H9 (cell line): ENCODE measurements at regions not wholly inside any gene's neighbourhood (a gene's known extent, or its start where the extent isn't known, plus 50 kb on each side); places are given as distances from the start of the nearest gene placed in this dataset.

Experiments
- DNase-seq: peaks from one replicate; pipeline ENCODE4 v3.0.0-alpha.2; 2017
- H2AFZ ChIP-seq: one replicate; pipeline ENCODE4 v1.6.1; 2013; ENCODE audit warnings: mild to moderate bottlenecking, low read length, control low read depth, moderate library complexity
- H2AK5ac ChIP-seq: 2 replicates; pipeline ENCODE4 v1.6.1; 2013; ENCODE audit warnings: low read length, control low read depth, mixed read lengths; ENCODE audit not compliant: insufficient read length
- H2BK120ac ChIP-seq: one replicate; pipeline ENCODE4 v1.6.1; 2013; ENCODE audit warnings: low read depth, mild to moderate bottlenecking, low read length, control low read depth, inconsistent platforms; ENCODE audit not compliant: poor library complexity, severe bottlenecking
- H2BK12ac ChIP-seq: 2 replicates; pipeline ENCODE4 v1.6.1; 2013; ENCODE audit warnings: low read length, control low read depth, mixed read lengths, low read depth; ENCODE audit not compliant: insufficient read length
- H2BK15ac ChIP-seq: 2 replicates; pipeline ENCODE4 v1.6.1; 2013; ENCODE audit warnings: low read depth, low read length, control low read depth
- H2BK20ac ChIP-seq: one replicate; pipeline ENCODE4 v1.6.1; 2013; ENCODE audit warnings: low read depth, mild to moderate bottlenecking, low read length, control low read depth, inconsistent platforms; ENCODE audit not compliant: poor library complexity, severe bottlenecking
- H2BK5ac ChIP-seq: 2 replicates; pipeline ENCODE4 v1.6.1; 2013; ENCODE audit warnings: low read length, control low read depth, mixed read lengths; ENCODE audit not compliant: insufficient read length
- H3K14ac ChIP-seq: 2 replicates; pipeline ENCODE4 v1.6.1; 2013; ENCODE audit warnings: low read length, control low read depth; ENCODE audit not compliant: insufficient read depth
- H3K18ac ChIP-seq: 2 replicates; pipeline ENCODE4 v1.6.1; 2013; ENCODE audit warnings: low read depth, mild to moderate bottlenecking, mixed read lengths, low read length, control low read depth; ENCODE audit not compliant: insufficient read length
- H3K23ac ChIP-seq: 2 replicates; pipeline ENCODE4 v1.6.1; 2013; ENCODE audit warnings: low read length, control low read depth, mixed read lengths, low read depth; ENCODE audit not compliant: insufficient read length
- H3K23me2 ChIP-seq: 2 replicates; pipeline ENCODE4 v1.6.1; 2013; ENCODE audit warnings: low read depth, mild to moderate bottlenecking, mixed read lengths, low read length, control low read depth; ENCODE audit not compliant: insufficient read length, poor library complexity, severe bottlenecking
- H3K27ac ChIP-seq: 2 replicates; pipeline ENCODE4 v1.5.1; 2013; ENCODE audit warnings: low read length, control low read depth, mixed read lengths, low read depth; ENCODE audit not compliant: insufficient read length
- H3K27me3 ChIP-seq: 2 replicates; pipeline ENCODE4 v1.6.1; 2013; ENCODE audit warnings: low read length, control low read depth, inconsistent platforms; ENCODE audit not compliant: insufficient read depth
- H3K4ac ChIP-seq: 2 replicates; pipeline ENCODE4 v1.6.1; 2013; ENCODE audit warnings: low read depth, mild to moderate bottlenecking, control low read depth, inconsistent platforms, low read length, moderate library complexity
- H3K4me1 ChIP-seq: 2 replicates; pipeline ENCODE4 v1.6.1; 2013; ENCODE audit warnings: low read length, control low read depth, inconsistent platforms; ENCODE audit not compliant: insufficient read depth
- H3K4me2 ChIP-seq: 2 replicates; pipeline ENCODE4 v1.6.1; 2013; ENCODE audit warnings: low read length, control low read depth, mixed read lengths; ENCODE audit not compliant: insufficient read length, insufficient read depth
- H3K56ac ChIP-seq: 2 replicates; pipeline ENCODE4 v1.6.1; 2013; ENCODE audit warnings: low read depth, mild to moderate bottlenecking, mixed read lengths, low read length, control low read depth; ENCODE audit not compliant: insufficient read length
- H3K79me1 ChIP-seq: 2 replicates; pipeline ENCODE4 v1.6.1; 2013; ENCODE audit warnings: low read depth, mild to moderate bottlenecking, moderate library complexity, low read length, control low read depth, inconsistent platforms; ENCODE audit not compliant: insufficient read depth, poor library complexity, severe bottlenecking
- H3K79me2 ChIP-seq: 2 replicates; pipeline ENCODE4 v1.6.1; 2013; ENCODE audit warnings: low read length, control low read depth, inconsistent platforms; ENCODE audit not compliant: insufficient read depth
- H3K9ac ChIP-seq: 2 replicates; pipeline ENCODE4 v1.6.1; 2013; ENCODE audit warnings: low read length, control low read depth, mixed read lengths; ENCODE audit not compliant: insufficient read length; ENCODE audit errors: extremely low read depth
- H3K9me3 ChIP-seq: one replicate; pipeline ENCODE4 v1.6.1; 2013; ENCODE audit warnings: low read depth, low read length, inconsistent platforms; ENCODE audit not compliant: control insufficient read depth
- H3T11ph ChIP-seq: one replicate; pipeline ENCODE4 v1.6.1; 2013; ENCODE audit warnings: mild to moderate bottlenecking, low read length, control low read depth, inconsistent platforms
- H4K20me1 ChIP-seq: one replicate; pipeline ENCODE4 v1.6.1; 2013; ENCODE audit not compliant: control insufficient read depth, insufficient read length, insufficient read depth
- H4K5ac ChIP-seq: 2 replicates; pipeline ENCODE4 v1.6.1; 2013; ENCODE audit warnings: low read depth, mild to moderate bottlenecking, mixed read lengths, low read length, control low read depth; ENCODE audit not compliant: insufficient read length
- H4K8ac ChIP-seq: replicated peaks from 2 replicates; pipeline ENCODE4 v1.6.1; 2013; ENCODE audit warnings: low read length, control low read depth, mixed read lengths, low read depth; ENCODE audit not compliant: insufficient read length
- H4K91ac ChIP-seq: 2 replicates; pipeline ENCODE4 v1.6.1; 2013; ENCODE audit warnings: low read depth, mild to moderate bottlenecking, moderate library complexity, mixed read lengths, low read length, control low read depth; ENCODE audit not compliant: insufficient read length
- H3K27ac Mint-ChIP-seq, 3 experiments: 2 replicates in 2 of 3; 3 replicates in 1 of 3; pipeline ENCODE4 v1.8.0; 2020 to 2021; ENCODE audit warnings: mixed read lengths in 3 of 3, mild to moderate bottlenecking in 1 of 3, moderate library complexity in 1 of 3
- H3K27me3 Mint-ChIP-seq: 2 replicates; pipeline ENCODE4 v1.8.0; 2021; ENCODE audit warnings: low read depth, mild to moderate bottlenecking, moderate library complexity, mixed read lengths
- H3K36me3 Mint-ChIP-seq, 3 experiments: 2 replicates in 2 of 3; 3 replicates in 1 of 3; pipeline ENCODE4 v1.8.0; 2020 to 2021; ENCODE audit warnings: low read depth in 3 of 3, mixed read lengths in 3 of 3; ENCODE audit not compliant: insufficient read depth in 1 of 3
- H3K4me1 Mint-ChIP-seq, 2 experiments: 2 replicates each; pipeline ENCODE4 v1.8.0; 2020; ENCODE audit warnings: mixed read lengths in 2 of 2
- H3K4me3 Mint-ChIP-seq, 2 experiments: 2 replicates in 1 of 2; 3 replicates in 1 of 2; pipeline ENCODE4 v1.8.0; 2020 to 2021; ENCODE audit warnings: mild to moderate bottlenecking in 2 of 2, mixed read lengths in 2 of 2, moderate library complexity in 1 of 2
- H3K9me3 Mint-ChIP-seq, 2 experiments: 2 replicates in 1 of 2; 3 replicates in 1 of 2; pipeline ENCODE4 v1.8.0; 2020; ENCODE audit warnings: mild to moderate bottlenecking in 2 of 2, mixed read lengths in 2 of 2, moderate library complexity in 1 of 2
- CTCF ChIP-seq: fragments of 200-600 bp; sonication (generic); conservative IDR thresholded peaks from 3 replicates; pipeline ENCODE4 v1.8.0; 2021; ENCODE audit warnings: antibody characterized with exemption, mild to moderate bottlenecking
- WGBS: extraction: QIAGEN DNeasy Blood & Tissue Kit; methylation state at CpG from one replicate; pipeline ENCODE4 v1.1.7; 2013; ENCODE audit warnings: missing lambda C conversion rate, low lambda C conversion rate, mixed read lengths; ENCODE audit not compliant: insufficient read length; ENCODE audit errors: extremely low coverage; 5-methylcytosine and 5-hydroxymethylcytosine counted together

DNA sequence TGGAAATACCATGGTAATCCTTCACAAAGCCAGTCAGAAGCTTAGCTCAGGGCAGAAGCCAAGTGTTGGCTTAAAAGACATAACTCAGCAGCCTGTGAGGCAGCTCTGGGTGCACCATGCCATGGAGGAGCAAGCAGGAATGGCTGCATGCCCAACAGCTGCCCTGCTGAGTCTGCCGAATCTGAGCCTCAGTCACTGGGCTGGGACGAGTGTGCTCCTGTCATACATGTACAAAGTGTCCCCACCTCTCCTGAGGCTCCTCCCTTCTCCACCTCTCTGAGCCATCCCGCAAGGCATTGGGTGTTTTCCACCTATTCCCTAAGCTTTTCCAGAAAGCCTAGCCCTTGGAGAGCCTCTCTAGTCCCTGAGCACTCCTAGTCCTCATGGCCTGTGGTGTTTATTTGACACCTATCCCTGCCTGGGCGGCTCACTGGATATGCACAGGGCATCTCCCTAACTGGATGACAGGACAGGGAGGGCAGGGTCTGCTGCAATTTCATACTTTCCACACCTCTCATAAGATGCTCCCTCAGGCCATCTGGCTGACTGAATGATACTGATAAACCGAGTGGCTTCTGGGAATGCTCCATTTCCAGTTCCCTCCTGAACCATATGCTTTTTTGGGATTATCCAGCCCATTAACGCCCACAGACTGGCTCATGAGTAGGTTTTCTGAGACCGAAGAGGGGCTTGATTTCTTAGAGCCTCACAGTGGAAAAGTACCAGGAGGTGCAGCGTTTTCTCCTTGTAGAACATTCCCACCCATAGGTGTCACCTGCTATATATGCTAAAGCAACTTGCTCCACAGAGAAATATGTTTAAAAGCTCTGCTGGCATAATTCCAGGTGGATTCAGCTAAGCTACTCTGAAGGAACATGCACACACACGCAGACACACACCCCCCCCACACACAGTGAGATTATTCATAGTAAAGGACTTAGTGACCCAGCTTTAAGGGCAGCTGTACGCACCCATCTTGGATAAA lies 199.3 kb downstream of the SNX10 start:
- no peak overlapping the region for H3K18ac ChIP-seq
- no peak overlapping the region for H2BK20ac ChIP-seq
- H3T11ph ChIP-seq, result no peak overlapping the region
- H2BK5ac ChIP-seq, result no peak overlapping the region
- no peak for TF ChIP-seq CTCF
- no peak overlapping the region for H2AK5ac ChIP-seq
- no peaks in the 10 kb centered on the region for H3K79me2 ChIP-seq
- Mint-ChIP-seq H3K4me3 (no peak overlapping the region), H3K27ac (peak overlapping the region in 1 of 3 experiments; percentile 34; a peak in 1 of 7 replicates), H3K9me3 (peaks cover 0 to under 1% of the 10 kb centered on the region in 2 experiments; a peak in 1 of 5 replicates), H3K27me3 (peaks cover 2% of the 10 kb centered on the region; the same call in 1 of the 2 replicates), H3K36me3 (no peaks in the 10 kb centered on the region; a peak in 1 of 7 replicates), H3K4me1 (peaks cover 13 to 14% of the 10 kb centered on the region in 2 experiments)
- H3K56ac ChIP-seq, result no peak overlapping the region
- no peak overlapping the region for H4K5ac ChIP-seq
- H3K4ac ChIP-seq, result no peak overlapping the region
- no CpG with 5 or more reads among the region's 10 CpGs for WGBS
- H3K23me2 ChIP-seq, result no peaks in the 10 kb centered on the region
- no peak overlapping the region for H4K91ac ChIP-seq
- H4K20me1 ChIP-seq, result no peaks in the 10 kb centered on the region
- H3K79me1 ChIP-seq, result no peaks in the 10 kb centered on the region
- H3K9me3 ChIP-seq, result no peaks in the 10 kb centered on the region
- no peak overlapping the region for H2BK120ac ChIP-seq
- no peak overlapping the region for H2BK12ac ChIP-seq
- no peak overlapping the region for H2BK15ac ChIP-seq
- no peak overlapping the region for H2AFZ ChIP-seq
- DNase-seq, result no peak
- H3K9ac ChIP-seq, result no peak overlapping the region
- no peak overlapping the region for H3K27ac ChIP-seq
- no peak overlapping the region for H4K8ac ChIP-seq
- H3K23ac ChIP-seq, result no peak overlapping the region
- no peaks in the 10 kb centered on the region for H3K27me3 ChIP-seq
- no peak overlapping the region for H3K14ac ChIP-seq
- no peak overlapping the region for H3K4me2 ChIP-seq
- H3K4me1 ChIP-seq, result no peaks in the 10 kb centered on the region; the same call in 1 of the 2 replicates
